ENCODE measurements at regions not wholly inside any gene's neighbourhood (a gene's known extent, or its start where the extent isn't known, plus 50 kb on each side); places are given as distances from the start of the nearest gene placed in this dataset.

DNA sequence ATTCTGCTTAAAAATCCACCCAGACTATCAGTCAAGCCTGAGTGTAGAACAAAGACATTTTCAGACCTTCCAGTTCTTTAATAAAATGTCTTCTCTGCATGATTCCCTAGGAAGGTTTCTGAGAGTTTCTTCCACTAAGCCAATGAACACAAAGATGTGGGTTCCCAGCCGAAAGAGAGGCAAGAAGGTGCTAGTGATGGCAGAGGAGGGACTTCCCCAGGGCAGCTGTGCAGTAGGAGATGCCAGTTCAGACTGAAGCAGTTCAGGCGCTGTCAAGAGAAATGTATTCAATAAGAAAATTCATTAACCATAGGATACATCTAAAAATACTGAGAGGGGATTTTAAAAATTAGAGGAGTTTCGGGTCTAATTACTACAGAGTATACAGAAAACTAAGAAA, 83.3 kb downstream of the RND3 start:
- TF ChIP-seq POLR2A (IDR thresholded peaks at IDR 0.05; ENCODE audit: low read depth, low read length) (no peak), EZH2 (IDR thresholded peaks at IDR 0.05; ENCODE audit: borderline replicate concordance, low read depth, low read length, severe bottlenecking) (no peak), CTCF (IDR thresholded peaks at IDR 0.05; ENCODE audit: extremely low read depth in 1 of 2, insufficient read depth in 1 of 2, low read depth in 1 of 2, low read length in 2 of 2) (no peak), GATA2 (IDR thresholded peaks at IDR 0.05; ENCODE audit: insufficient read depth, insufficient read length, low read depth, low read length) (no peak), FOS (IDR thresholded peaks at IDR 0.05; ENCODE audit: borderline replicate concordance, insufficient read depth, low read length) (no peak), POLR2AphosphoS5 (IDR thresholded peaks at IDR 0.05; ENCODE audit: insufficient read depth, low read depth, low read length) (no peak), MYC (IDR thresholded peaks at IDR 0.05; ENCODE audit: low read depth, low read length) (no peak), JUN (IDR thresholded peaks at IDR 0.05; ENCODE audit: borderline replicate concordance, insufficient read depth, insufficient read length, low read depth) (no peak)
- TF ChIP-seq, protein P1, sequence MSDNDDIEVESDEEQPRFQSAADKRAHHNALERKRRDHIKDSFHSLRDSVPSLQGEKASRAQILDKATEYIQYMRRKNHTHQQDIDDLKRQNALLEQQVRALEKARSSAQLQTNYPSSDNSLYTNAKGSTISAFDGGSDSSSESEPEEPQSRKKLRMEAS (IDR thresholded peaks at IDR 0.05; ENCODE audit: insufficient read depth, insufficient read length), result no peak
